HG03139 (cell line): ENCODE measurements at regions not wholly inside any gene's neighbourhood (a gene's known extent, or its start where the extent isn't known, plus 50 kb on each side); places are given as distances from the start of the nearest gene placed in this dataset.

Source experiments
- ATAC-seq: cut with Tn5 transposase; IDR thresholded peaks from one replicate; pipeline ENCODE4 v1.9.1; 2021; ENCODE audit not compliant: unreplicated experiment

GRCh38 chr10:130428936-130429335, 292.7 kb downstream of the GLRX3 start:
- ATAC-seq = no peak

- ATAC-seq = no peak
These were observed 293.6 kb downstream of the GLRX3 start for GRCh38 chr10:130429809-130430208.

GRCh38 chr10:130430291-130430690, 294.1 kb downstream of the GLRX3 start:
- no peak for ATAC-seq

- no peak for ATAC-seq
These were observed 294.9 kb downstream of the GLRX3 start for GRCh38 chr10:130430852-130431704.

DNA sequence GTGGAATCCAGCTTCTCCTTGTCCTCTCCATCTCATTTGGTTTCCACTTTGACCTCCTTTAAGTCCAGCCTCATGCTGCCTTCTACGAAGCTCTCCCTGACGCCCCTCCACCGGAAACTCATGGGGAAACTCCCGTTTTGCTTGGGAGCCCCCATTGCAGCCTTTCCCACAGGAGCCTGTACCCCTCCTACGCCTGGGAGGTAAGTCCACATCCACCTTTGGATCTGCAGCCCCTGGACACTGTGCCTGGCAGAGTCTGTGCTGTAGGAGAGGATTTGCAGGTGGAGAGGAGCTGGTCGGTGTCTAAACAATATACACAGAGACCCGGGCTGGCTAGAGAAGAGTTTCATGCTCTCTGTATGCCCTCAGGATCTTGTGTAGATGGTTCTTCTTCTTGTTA, 296.1 kb downstream of the GLRX3 start:
- no peak for ATAC-seq

- ATAC-seq = no peak
These were observed 296.7 kb downstream of the GLRX3 start for GRCh38 chr10:130432850-130433249.

DNA sequence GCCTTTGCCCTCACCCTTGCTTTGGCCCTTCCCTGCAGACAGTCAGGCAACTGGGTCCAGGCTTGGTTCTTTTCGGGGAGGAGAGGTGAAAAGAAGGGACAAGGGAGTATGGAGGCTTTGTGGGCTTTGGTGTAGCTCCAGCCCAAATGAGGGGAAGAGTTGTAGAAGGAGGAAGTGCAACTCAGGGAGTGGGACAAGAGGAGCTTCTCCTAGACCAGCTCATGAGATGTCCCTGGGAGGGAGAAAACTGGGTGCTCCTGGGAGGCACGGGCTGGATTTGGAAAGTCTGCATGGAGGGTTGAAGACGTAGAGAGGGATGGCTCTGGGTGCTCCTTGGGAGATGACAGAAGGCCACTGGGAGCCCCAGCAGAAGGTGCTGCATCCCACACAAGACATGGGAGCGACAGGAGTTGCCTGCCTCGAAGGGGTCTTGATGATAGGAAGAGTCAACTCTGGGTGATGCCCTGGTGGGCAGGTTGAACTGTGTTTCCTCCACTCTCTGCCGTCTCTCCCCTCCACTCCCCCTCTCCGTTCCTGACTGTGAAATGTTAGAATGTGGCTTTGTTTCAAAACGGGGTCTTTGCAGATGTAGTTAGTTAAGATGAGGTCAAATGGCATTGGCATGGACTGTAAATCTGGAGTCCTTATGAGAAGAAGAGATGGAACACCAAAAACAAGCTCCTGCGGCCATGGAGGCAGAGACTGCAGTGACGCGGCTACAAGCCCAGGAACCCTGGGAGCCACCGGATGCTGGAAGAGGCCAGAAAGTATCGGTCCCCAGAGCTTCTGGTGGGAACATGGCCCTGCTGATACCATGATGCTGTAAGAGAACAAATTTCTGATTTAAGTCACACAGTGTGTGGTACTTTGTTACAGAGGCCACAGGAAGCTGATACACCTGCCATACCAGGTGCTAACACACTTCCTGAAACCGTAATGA, 298.5 kb downstream of the GLRX3 start:
- no peak for ATAC-seq

GRCh38 chr10:130435961-130436360, 299.8 kb downstream of the GLRX3 start:
- ATAC-seq = no peak

GRCh38 chr10:130438861-130439260, 302.7 kb downstream of the GLRX3 start:
- ATAC-seq = no peak

DNA sequence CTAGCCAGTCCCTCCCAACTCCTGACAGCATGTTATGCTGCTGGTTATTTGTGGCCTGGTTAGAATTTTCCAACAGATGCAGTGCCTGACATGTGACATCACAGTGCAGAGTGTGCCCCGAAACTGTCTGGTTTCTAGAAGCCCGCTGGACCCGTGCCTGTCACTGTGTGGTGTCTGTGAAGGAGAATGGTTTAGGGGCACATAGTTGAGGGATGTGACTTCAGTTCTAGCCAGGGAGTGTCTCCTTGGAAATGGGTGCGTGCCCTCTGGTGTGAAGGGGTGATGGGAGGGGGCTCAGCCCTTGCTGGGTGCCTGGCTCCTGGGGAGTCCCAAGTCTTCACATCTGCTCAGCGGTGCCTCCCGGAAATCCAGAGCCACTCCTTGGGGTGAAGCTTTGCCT, 303.6 kb downstream of the GLRX3 start:
- no peak for ATAC-seq

- no peak for ATAC-seq
These were observed 304.3 kb downstream of the GLRX3 start for GRCh38 chr10:130440494-130440893.

GRCh38 chr10:130440971-130441370, 304.8 kb downstream of the GLRX3 start:
- no peak for ATAC-seq

DNA sequence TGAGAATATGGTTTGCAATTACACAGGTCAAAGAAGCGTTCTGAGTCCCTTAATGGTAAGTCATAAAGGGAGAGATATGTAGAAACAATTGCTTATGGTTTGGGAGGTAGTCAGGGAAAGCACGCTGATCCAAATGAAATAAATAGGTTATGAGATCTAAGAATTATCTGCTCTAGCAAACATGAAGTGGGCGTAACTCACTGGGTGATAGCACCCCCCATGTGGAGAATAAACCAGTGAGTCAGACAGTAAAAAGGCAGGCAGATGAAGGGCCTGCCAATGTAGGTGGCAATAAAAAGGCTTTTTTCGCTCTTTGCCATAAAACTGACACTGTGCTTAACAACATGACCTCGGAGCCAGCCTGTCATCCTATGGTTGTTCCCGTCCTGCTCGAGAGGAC, 306.9 kb downstream of the GLRX3 start:
- ATAC-seq = no peak

- ATAC-seq = no peak
These were observed 317.0 kb downstream of the GLRX3 start for GRCh38 chr10:130453036-130453720.

DNA sequence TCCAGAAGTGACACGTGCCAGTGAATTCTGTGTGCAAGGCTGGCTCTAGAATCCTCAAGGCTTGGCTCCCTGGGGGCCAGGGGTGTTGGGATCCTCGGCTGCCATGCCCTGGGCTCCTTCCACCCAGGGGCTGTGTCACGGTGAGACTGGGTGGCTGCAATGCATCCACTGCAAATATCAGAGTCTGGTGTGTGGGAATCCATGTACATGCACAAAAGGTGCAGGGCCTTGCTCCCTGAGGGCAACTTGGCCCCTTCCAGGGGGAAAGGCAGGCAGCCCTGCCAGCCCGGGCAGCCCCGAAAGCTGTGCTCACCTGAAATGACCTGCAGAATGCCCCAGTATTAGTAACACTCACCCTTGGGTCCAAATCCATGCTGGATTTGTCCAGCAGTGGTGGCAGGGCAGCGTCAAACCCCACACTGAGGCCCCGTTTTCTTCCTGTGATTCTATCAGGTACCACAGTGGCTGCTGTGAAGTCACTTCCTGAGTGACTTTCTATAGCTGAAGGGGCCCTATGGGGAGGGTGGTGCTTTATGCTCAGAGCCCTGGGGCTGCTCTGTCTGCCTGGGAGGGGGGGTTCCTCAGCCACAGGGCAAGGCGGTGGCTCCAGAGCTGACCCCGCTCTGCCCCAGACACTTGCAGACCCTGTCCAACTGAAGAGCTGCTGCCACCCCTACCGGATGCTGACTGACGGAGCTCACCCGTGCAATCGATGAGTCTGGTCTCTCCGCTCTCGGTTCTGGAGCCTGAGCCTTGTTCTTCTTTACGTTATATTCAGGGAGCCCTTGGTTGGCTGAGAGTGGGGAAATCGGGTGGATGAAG, 317.7 kb downstream of the GLRX3 start:
- ATAC-seq = no peak

DNA sequence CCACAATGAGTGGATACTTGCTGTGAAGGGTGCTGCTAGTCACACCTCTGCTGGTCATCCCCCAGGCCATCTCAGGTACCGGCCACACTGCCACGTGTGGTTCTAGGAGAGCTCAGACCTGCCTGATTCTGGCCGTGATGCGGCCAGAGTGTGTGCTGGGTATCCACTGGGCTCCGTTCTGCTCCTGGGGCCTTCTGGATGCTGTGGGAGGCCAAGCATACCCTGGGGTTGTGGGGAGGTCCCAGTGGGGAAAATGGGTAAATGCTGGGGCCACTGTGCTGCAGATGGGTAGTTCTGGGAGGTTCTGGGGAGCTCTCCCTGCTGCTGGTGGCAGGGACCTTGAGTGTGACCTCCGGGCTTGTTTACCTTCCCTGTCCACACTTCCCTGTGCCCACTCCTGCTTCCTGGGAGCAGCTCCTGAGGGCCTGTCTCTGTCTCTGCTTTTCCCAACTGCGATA, 318.4 kb downstream of the GLRX3 start:
- ATAC-seq = no peak

DNA sequence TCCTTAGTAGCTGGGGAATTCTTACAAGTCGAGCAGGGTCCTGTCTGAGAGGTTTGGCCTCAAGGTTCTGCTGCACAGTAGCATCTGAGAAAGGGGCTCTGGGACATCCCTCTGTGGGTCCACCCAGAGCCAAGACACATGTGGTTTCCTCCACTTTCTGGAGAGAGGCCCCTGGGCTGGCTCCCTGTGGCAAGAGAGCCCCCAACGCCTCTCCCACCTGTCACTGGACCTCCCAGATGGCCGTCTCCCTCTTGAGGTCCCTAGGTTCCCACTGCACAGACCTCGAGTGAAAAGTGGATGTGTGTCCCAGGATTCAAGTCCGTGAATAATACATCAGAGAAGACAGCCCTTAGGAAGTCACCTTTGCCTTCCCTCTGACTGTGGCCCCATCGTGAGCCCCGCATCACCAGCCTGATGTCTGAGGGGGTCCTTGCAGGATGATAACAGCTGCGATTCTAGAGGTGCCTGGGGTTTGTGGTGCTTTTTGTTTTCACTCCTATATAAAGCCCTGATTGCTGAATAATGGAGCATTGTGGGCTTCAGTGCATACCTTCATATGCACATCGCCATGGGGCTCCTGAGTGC, 319.0 kb downstream of the GLRX3 start:
- no peak for ATAC-seq

- no peak for ATAC-seq
These were observed 319.6 kb downstream of the GLRX3 start for GRCh38 chr10:130455791-130456190.

DNA sequence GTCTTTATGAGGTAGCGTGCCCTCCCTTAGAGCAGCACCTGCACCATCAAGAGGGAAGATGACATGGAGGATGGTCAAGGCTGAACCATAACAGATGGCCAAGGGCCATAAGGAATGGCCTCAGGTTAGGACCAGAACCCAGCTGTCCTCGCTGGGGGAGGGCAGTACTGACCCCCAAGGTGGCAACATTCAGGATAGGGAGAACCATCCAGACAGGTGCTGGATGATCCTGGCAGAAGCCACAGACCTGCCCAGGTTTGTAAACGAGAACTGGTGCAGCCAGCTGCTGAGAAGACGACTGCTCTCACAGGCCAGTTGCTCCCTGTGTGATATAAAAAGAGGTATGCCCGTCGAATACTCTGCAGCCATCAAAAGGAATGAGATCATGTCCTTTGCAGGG, 320.4 kb downstream of the GLRX3 start:
- no peak for ATAC-seq

DNA sequence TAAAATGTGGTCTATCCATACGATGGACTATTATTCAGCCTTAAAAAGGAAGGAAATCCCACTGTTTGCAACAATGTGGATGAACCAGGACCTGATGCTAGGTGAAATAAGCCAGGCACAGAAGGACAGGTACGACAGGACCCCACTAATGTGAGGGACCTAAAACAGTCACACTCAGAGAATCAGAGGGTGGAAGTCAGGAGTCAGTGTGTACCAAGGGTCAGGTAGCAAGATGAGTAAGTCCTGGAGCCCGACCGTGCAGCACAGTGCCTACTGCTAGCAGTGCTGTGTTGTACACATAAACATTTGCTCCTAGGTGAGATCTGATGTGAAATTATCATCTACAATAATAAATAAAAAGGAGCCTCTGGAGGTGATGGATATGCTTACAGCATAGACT, 322.3 kb downstream of the GLRX3 start:
- ATAC-seq = no peak
